HG03064 (cell line): ENCODE measurements at regions not wholly inside any gene's neighbourhood (a gene's known extent, or its start where the extent isn't known, plus 50 kb on each side); places are given as distances from the start of the nearest gene placed in this dataset.
"Not testable (repeated sequence)": the region's sequence is repeated elsewhere in the genome, so short reads cannot be mapped to it uniquely, and the experiment has no call there.

Experiments used
- ATAC-seq: cut with Tn5 transposase; IDR thresholded peaks from one replicate; pipeline ENCODE4 v1.9.1; 2021; ENCODE audit warnings: low read depth; ENCODE audit not compliant: unreplicated experiment

GRCh38 chrX:150050387-150050786 is 112.1 kb upstream of the EOLA2 start:
- ATAC-seq: no peak

DNA sequence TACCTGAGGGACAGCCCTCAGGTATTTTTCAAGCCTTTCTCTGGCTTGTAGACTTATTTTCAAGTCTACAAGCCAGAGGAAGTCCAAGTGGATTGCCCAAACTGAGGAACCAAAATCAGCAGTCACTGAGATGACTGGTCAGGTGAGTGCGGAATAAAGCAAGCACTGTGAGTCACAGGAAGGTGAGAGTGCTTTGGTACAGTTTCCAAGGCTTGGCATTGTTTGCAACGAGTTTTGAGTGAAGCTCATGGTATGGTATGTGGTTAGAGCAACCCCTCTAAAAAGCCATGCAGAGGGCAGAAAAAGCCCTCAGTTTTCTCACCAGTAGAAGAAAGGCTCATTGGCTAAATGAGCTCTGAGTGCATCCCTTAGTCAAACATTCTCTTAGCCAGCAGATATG is 112.8 kb upstream of the EOLA2 start:
- no peak for ATAC-seq

- ATAC-seq: no peak
Measured at GRCh38 chrX:150052226-150052625, 113.9 kb upstream of the EOLA2 start.

GRCh38 chrX:150058728-150059127 is 120.4 kb upstream of the EOLA2 start:
- ATAC-seq: no peak

DNA sequence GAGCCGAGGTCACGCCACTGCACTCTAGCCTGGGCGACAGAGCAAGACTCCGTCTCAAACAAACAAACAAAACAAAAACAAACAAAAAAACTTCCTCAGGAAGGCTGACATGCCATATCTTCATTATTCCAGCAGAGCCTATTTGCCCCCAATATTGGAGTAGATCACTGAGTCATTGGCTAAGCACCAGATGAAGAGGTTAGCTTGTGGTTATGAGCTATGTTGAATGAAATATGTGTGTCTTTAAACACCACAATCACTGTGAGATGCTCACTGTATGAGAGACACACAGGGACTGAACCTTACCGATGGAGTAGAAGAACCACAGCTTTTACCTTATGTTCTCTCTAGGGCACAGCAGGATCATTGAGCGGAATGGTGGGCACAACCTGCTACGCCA is 122.1 kb upstream of the EOLA2 start:
- no peak for ATAC-seq

DNA sequence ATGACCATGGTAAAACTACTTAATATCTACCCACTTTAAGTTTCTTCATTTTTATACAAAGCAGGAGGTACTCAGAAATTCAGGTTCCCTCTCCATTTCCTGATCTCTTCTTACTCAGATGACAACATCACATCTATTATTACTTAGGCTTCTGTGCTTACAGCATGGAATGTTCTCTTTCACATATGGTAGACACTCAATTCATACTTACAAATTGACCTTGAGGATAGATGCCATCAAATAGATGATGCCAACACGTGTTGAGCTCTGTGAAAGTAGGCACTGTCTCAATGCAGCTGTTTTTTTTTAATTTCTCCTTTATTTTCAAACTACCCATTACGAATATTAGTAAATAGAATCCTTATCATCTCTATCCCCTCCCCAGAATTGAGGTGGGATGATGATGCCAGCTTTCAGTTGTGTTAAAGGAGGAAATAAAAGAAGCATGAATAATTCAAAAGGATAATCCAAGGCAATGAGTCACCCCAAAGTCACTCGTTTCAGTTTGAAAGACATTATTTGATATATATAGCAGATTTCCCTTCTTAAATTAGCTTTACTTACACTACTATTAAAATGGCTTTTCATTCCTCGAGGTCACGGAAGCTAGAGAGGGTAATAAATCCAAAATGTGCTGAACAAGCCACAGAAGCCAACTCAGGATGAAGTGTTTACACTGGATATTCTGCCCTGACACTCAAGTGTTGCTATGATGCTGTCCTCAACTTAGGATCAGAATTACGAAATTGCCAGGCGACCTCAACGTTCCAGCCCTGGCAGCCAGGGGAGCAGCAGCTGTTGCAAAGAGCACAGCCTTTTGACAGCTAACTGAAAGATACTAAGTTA is 124.2 kb upstream of the EOLA2 start:
- no peak for ATAC-seq

- no peak for ATAC-seq
Measured at GRCh38 chrX:150063138-150063518, 124.8 kb upstream of the EOLA2 start.

- no peak for ATAC-seq
Measured at GRCh38 chrX:150063674-150064073, 125.4 kb upstream of the EOLA2 start.

DNA sequence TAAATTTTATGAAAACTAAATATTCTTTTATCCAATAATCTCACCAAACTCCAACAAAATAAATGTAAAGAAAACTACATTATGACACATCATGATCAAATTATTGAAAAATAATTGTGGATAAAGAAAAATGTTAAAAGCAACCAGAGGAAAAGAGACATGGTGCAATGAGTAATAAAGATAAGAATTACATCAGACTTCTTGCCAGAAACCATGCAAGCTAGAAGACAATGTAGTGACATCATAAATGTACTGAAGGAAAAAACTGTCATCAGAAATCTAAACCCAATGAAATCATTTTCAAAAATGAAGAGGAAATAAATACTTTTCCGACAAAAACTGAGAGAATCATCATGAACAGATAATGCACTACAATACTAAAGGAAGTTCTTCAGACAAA is 135.9 kb upstream of the EOLA2 start:
- ATAC-seq: no peak

- no peak for ATAC-seq
Measured at GRCh38 chrX:150080497-150080896, 142.2 kb upstream of the EOLA2 start.

GRCh38 chrX:150081076-150081475 is 142.8 kb upstream of the EOLA2 start:
- no peak for ATAC-seq

- ATAC-seq: no peak
Measured at GRCh38 chrX:150084496-150085229, 146.4 kb upstream of the EOLA2 start.

- ATAC-seq: no peak
Measured at GRCh38 chrX:150085881-150086280, 147.6 kb upstream of the EOLA2 start.

DNA sequence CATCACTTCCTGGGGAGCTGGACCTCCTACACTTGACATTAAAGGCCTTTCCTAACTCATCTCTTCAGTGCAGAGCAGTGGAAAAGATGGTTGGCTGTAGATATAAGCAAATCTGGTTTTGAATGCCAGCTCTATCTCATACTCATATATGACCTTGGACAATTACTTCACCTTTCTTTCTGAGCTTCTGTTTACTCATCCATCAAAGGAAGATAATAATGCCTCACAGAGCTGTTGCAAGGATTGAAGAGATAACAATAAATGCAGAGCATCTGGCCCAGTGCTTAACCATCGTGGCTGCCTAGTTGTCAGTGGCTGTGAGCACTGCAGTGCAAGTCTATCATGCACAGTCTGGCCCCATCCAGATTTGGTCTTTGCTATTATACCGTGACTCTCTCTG is 148.1 kb upstream of the EOLA2 start:
- no peak for ATAC-seq

GRCh38 chrX:150087612-150088011 is 149.3 kb upstream of the EOLA2 start:
- no peak for ATAC-seq

DNA sequence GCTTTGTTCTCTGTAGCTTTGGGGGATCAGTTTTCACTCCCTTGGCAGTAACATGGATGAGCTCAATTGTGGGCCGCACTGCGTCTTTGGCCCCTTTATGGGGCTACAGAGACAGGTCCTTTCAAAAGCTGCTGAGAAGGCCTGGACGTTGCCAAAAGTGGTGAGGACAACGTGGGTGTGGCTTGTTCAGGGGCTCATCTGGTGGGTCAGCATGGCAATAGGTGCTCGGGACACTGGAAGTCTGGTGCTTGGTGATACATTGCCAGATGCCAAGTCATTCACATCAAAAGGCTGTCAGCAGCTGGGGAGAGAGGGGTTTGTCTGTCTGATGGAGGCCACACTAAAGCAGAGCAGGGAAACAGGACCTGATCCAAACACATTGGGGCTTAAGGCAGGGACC is 149.8 kb upstream of the EOLA2 start:
- ATAC-seq: no peak

DNA sequence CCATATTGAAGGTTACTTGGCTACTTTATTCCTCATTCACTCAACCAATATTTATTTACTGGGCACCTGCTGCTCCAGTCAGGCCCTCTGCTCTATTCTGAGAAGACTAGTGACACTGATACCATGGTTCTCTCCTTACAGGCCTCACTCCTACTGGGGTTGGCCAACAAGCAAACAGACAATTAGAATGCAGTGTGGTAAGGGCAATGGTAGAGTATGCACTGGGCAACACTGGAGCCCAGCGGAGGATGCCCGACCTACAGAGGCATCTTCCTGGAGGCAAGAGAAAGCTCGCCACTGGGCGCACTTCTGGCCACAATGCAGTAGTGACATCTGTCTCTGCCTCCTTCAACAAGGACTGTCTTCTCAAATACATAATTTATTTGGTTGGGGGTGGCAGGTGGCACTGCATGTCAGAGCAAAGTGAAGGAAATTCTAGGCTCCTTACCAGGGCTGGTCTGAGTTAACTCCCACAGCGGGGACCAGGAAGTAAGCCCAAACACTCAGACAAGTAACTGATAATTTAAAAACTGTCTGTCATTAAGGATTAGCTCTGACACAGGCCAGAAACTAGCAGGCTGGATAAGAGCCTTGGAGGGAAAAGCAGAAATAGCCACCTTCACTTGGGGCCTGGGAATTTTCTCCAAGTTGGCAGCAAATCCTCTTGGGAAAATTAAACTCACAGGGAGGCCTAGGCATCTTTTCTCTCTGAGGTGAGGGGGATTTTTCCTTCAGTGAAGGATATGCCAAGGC is 150.7 kb upstream of the EOLA2 start:
- no peak for ATAC-seq

DNA sequence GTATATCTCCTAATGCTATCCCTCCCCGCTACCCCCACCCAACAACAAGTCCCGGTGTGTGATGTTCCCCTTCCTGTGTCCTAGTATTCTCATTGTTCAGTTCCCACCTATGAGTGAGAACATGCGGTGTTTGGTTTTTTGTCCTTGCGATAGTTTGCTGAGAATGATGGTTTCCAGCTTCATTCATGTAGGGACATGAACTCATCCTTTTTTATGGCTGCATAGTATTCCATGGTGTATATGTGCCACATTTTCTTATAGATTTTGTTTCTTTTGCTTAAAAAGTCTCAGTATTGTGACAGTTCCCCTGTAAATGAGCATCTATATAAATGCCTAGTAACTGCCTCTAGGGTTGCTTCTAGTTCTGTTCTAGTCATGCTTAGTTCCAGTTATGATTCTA is 153.0 kb upstream of the EOLA2 start:
- ATAC-seq: not testable (repeated sequence)

GRCh38 chrX:150092549-150092948 is 154.3 kb upstream of the EOLA2 start:
- no peak for ATAC-seq

DNA sequence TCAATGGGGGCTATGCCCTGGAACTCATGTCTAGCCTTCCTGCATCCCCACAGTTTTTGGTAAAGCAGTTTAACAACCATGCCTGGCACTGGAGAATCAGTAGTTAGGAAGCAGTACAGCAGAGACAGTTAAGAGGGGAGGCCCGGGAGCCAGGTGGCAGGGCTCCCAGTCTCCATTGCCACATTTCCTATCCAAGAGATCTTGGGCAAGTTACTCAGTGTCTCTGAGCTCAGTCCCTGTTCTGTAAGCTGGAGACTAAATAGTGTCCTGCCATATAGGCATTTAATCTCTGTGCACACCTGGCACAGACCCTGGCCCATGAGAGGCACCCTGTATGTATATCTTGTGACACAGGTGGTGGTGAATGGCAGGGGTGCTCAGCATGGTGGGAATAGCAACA is 156.1 kb upstream of the EOLA2 start:
- ATAC-seq: no peak

DNA sequence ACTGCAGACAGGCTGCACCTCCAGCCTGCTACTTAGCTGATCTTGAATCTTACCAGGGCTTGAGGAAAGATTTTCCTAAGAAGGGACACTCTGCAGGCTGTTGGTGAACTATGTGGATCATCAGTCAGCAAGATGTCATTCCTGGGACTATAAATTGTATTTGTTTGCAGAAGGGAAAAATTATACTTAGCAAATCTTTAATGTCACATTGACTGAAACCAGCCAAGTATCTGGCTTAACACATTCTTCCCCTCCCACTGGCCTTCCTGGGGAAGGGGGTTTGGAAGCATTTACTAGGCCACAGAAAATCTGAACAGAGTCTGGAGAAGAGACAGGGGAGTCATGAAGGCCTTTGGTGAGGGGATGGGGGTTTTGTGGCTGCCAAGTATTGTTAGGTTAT is 156.7 kb upstream of the EOLA2 start:
- no peak for ATAC-seq
